ENCODE measurements at regions not wholly inside any gene's neighbourhood (a gene's known extent, or its start where the extent isn't known, plus 50 kb on each side); places are given as distances from the start of the nearest gene placed in this dataset.

GRCh38 chr2:106642679-106643078, 155.5 kb downstream of the CD8B2 start:
- Histone ChIP-seq H2AFZ (no peak overlapping the region), H3K27ac (peak overlapping the region; percentile 13)

GRCh38 chr2:106644623-106645022, 157.5 kb downstream of the CD8B2 start:
- TF ChIP-seq EZH2phosphoT487 (IDR thresholded peaks at IDR 0.05; ENCODE audit: low read depth, severe bottlenecking, unreplicated experiment) (no peak), EZH2 (IDR thresholded peaks at IDR 0.05; ENCODE audit: borderline replicate concordance) (no peak), CTCF (IDR thresholded peaks at IDR 0.05; ENCODE audit: poor library complexity) (no peak)
- 94% methylated on average over 4 of the region's 4 CpGs for WGBS (ENCODE audit: low lambda C conversion rate, missing lambda C conversion rate)

More at GRCh38 chr2:106642679-106643078, 155.5 kb downstream of the CD8B2 start:
- DNase-seq (ENCODE audit: low spot score): no peak
- H3K79me2 ChIP-seq: no peaks in the 10 kb centered on the region
- H3K4me1 ChIP-seq (ENCODE audit: insufficient read depth): peaks cover 12% of the 10 kb centered on the region
- peak overlapping the region; percentile 5 for H3K4me3 ChIP-seq
- H3K36me3 ChIP-seq (replicated peaks; ENCODE audit: insufficient read depth, low read depth): no peaks in the 10 kb centered on the region
- H3K9me2 ChIP-seq (replicated peaks; ENCODE audit: insufficient read depth): no peaks in the 10 kb centered on the region
- H4K20me1 ChIP-seq (ENCODE audit: insufficient read depth, poor library complexity, severe bottlenecking): no peaks in the 10 kb centered on the region
- no peaks in the 10 kb centered on the region for H3K9me3 ChIP-seq (ENCODE audit: low read depth)
- no peaks in the 10 kb centered on the region for H3K27me3 ChIP-seq
- TF ChIP-seq CTCF (IDR thresholded peaks at IDR 0.05; ENCODE audit: poor library complexity) (no peak), EZH2phosphoT487 (IDR thresholded peaks at IDR 0.05; ENCODE audit: low read depth, severe bottlenecking, unreplicated experiment) (no peak), EZH2 (IDR thresholded peaks at IDR 0.05; ENCODE audit: borderline replicate concordance) (no peak)
- H3K4me2 ChIP-seq: no peak overlapping the region

GRCh38 chr2:106646605-106647004, 159.4 kb downstream of the CD8B2 start:
- TF ChIP-seq CTCF (IDR thresholded peaks at IDR 0.05; ENCODE audit: poor library complexity) (no peak), EZH2phosphoT487 (IDR thresholded peaks at IDR 0.05; ENCODE audit: low read depth, severe bottlenecking, unreplicated experiment) (no peak), EZH2 (IDR thresholded peaks at IDR 0.05; ENCODE audit: borderline replicate concordance) (no peak)
- H3K36me3 ChIP-seq (replicated peaks; ENCODE audit: insufficient read depth, low read depth): no peaks in the 10 kb centered on the region
- H3K4me2 ChIP-seq: no peak overlapping the region
- no peaks in the 10 kb centered on the region for H4K20me1 ChIP-seq (ENCODE audit: insufficient read depth, poor library complexity, severe bottlenecking)
- no peak overlapping the region for H2AFZ ChIP-seq
- H3K9me3 ChIP-seq (ENCODE audit: low read depth): no peaks in the 10 kb centered on the region
- no peak overlapping the region for H3K27ac ChIP-seq
- H3K79me2 ChIP-seq: no peaks in the 10 kb centered on the region
- WGBS (ENCODE audit: low lambda C conversion rate, missing lambda C conversion rate): 88% methylated on average over 4 of the region's 4 CpGs
- peaks cover 5% of the 10 kb centered on the region for H3K4me1 ChIP-seq (ENCODE audit: insufficient read depth)
- H3K27me3 ChIP-seq: no peaks in the 10 kb centered on the region
- H3K9me2 ChIP-seq (replicated peaks; ENCODE audit: insufficient read depth): no peaks in the 10 kb centered on the region
- no peak for DNase-seq (ENCODE audit: low spot score)
- H3K4me3 ChIP-seq: no peak overlapping the region

More at GRCh38 chr2:106644623-106645022, 157.5 kb downstream of the CD8B2 start:
- H3K4me2 ChIP-seq: no peak overlapping the region
- no peaks in the 10 kb centered on the region for H3K36me3 ChIP-seq (replicated peaks; ENCODE audit: insufficient read depth, low read depth)
- H3K4me1 ChIP-seq (ENCODE audit: insufficient read depth): peaks cover 5% of the 10 kb centered on the region
- DNase-seq (ENCODE audit: low spot score): no peak
- H3K27ac ChIP-seq: no peak overlapping the region
- no peaks in the 10 kb centered on the region for H3K9me2 ChIP-seq (replicated peaks; ENCODE audit: insufficient read depth)
- H2AFZ ChIP-seq: no peak overlapping the region
- H3K27me3 ChIP-seq: no peaks in the 10 kb centered on the region
- H3K4me3 ChIP-seq: no peak overlapping the region
- H3K9me3 ChIP-seq (ENCODE audit: low read depth): no peaks in the 10 kb centered on the region
- H4K20me1 ChIP-seq (ENCODE audit: insufficient read depth, poor library complexity, severe bottlenecking): no peaks in the 10 kb centered on the region
- H3K79me2 ChIP-seq: no peaks in the 10 kb centered on the region

- Histone ChIP-seq H3K27me3 (no peaks in the 10 kb centered on the region), H3K9me2 (replicated peaks; ENCODE audit: insufficient read depth) (no peaks in the 10 kb centered on the region), H4K20me1 (ENCODE audit: insufficient read depth, poor library complexity, severe bottlenecking) (no peaks in the 10 kb centered on the region), H2AFZ (no peak overlapping the region), H3K79me2 (no peaks in the 10 kb centered on the region), H3K27ac (no peak overlapping the region), H3K36me3 (replicated peaks; ENCODE audit: insufficient read depth, low read depth) (no peaks in the 10 kb centered on the region), H3K4me2 (no peak overlapping the region), H3K9me3 (ENCODE audit: low read depth) (no peaks in the 10 kb centered on the region), H3K4me3 (no peak overlapping the region), H3K4me1 (ENCODE audit: insufficient read depth) (no peaks in the 10 kb centered on the region)
- TF ChIP-seq EZH2phosphoT487 (IDR thresholded peaks at IDR 0.05; ENCODE audit: low read depth, severe bottlenecking, unreplicated experiment) (no peak), EZH2 (IDR thresholded peaks at IDR 0.05; ENCODE audit: borderline replicate concordance) (no peak), CTCF (IDR thresholded peaks at IDR 0.05; ENCODE audit: poor library complexity) (no peak)
- DNase-seq (ENCODE audit: low spot score): no peak
- 83% methylated on average over 1 of the region's 1 CpG for WGBS (ENCODE audit: low lambda C conversion rate, missing lambda C conversion rate)
Observed at GRCh38 chr2:106649306-106649705, 162.1 kb downstream of the CD8B2 start.

All from hepatocyte (in vitro differentiated cells).